ENCODE measurements at regions not wholly inside any gene's neighbourhood (a gene's known extent, or its start where the extent isn't known, plus 50 kb on each side); places are given as distances from the start of the nearest gene placed in this dataset.
"Not testable (repeated sequence)": the region's sequence is repeated elsewhere in the genome, so short reads cannot be mapped to it uniquely, and the experiment has no call there.

DNA sequence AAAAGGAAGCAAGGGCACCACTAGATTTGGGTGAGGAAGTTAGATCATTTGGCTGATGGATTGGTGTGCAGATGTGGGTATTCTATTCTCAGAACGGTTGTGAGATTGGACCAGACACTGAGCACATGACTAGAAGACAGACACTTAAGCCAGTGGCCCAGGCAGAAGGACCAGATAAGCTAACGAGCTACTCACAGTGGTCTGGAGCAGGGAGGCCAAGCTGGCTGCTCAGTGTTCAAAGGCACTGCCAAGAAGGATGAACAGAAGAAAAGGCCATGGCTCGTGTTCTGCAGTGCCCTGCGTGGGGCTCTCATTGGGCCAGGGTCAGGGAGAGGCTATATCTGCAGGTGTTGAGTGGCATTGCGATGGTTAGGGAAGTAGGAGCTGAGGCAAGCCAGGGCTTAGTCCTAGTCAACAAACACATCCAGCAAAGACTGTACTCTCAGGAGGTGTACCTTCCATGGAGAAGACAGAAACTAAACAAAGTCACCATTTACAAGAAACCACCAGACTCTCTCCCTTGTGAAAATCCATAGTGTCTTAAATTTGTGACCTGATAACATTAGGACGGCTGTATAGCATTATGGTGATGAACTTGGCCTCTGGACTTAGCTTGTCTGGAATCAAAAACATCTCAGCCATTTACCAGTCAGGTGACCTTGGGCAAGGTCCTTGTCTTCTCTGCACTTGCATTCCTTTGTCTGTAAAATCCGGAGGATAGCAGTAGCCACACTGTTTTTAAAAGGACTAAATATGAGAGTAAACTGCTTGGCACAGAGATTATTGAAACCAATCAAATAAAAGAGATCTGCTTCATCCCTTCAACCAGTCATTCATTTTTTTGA, 274.5 kb downstream of the SIPA1L2 start:
- H3K27me3 ChIP-seq, result no peaks in the 10 kb centered on the region
- no peaks in the 10 kb centered on the region for H3K36me3 ChIP-seq
- no peak overlapping the region for H3K4me3 ChIP-seq
- no peaks in the 10 kb centered on the region for H3K9me3 ChIP-seq
- no peak for DNase-seq

GRCh38 chr1:232353001-232353400, 276.9 kb downstream of the SIPA1L2 start:
- H3K4me3 ChIP-seq, result no peak overlapping the region
- no peaks in the 10 kb centered on the region for H3K9me3 ChIP-seq
- DNase-seq, result no peak
- no peaks in the 10 kb centered on the region for H3K36me3 ChIP-seq
- H3K27me3 ChIP-seq, result no peaks in the 10 kb centered on the region

- no peak for DNase-seq
- no peaks in the 10 kb centered on the region for H3K9me3 ChIP-seq
- H3K36me3 ChIP-seq, result no peaks in the 10 kb centered on the region
- H3K27me3 ChIP-seq, result no peaks in the 10 kb centered on the region
- no peak overlapping the region for H3K4me3 ChIP-seq
Measured at GRCh38 chr1:232352366-232352765, 277.6 kb downstream of the SIPA1L2 start.

- Histone ChIP-seq H3K36me3 (no peaks in the 10 kb centered on the region), H3K4me3 (no peak overlapping the region), H3K27me3 (no peaks in the 10 kb centered on the region), H3K9me3 (no peaks in the 10 kb centered on the region)
- no peak for DNase-seq
Measured at GRCh38 chr1:232351335-232351734, 278.6 kb downstream of the SIPA1L2 start.

- DNase-seq, result no peak
- H3K9me3 ChIP-seq, result peaks cover 5% of the 10 kb centered on the region
- H3K27me3 ChIP-seq, result no peaks in the 10 kb centered on the region
- no peaks in the 10 kb centered on the region for H3K36me3 ChIP-seq
- no peak overlapping the region for H3K4me3 ChIP-seq
Measured at GRCh38 chr1:232346844-232347243, 283.1 kb downstream of the SIPA1L2 start.

DNA sequence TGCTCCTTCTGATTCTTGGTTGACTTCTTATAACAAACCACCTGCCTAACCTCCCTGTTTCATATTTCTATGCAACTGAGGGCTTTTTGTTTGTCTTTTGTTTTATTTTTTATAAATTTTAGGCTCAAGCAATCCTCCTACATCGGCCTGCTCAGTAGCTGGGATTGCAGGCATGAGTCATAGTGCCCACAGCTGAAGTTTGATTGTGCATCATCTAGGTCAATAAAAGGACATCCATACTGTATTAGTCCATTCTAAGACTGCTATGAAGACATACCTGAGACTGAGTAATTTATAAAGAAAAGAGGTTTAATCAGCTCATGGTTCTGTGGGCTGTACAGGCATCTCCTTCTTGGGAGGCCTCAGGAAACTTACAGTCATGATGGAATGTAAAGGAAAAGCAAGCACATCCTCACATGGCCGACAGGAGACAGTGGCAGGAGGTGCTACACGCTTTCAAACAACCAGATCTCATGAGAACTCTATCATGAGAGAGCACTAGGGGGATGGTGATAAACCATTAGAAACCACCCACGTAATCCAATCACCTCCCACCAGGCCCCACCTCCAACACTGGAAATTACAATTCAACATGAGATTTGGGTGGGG, 285.0 kb downstream of the SIPA1L2 start:
- Histone ChIP-seq H3K27me3 (no peaks in the 10 kb centered on the region), H3K4me3 (no peak overlapping the region), H3K36me3 (no peaks in the 10 kb centered on the region), H3K9me3 (peaks cover 5% of the 10 kb centered on the region)
- peak; percentile 17 for DNase-seq

- not testable (repeated sequence) for H3K27me3 ChIP-seq, H3K36me3 ChIP-seq, DNase-seq, H3K9me3 ChIP-seq, H3K4me3 ChIP-seq
Measured at GRCh38 chr1:232344186-232344585, 285.7 kb downstream of the SIPA1L2 start.

- DNase-seq, result peak; percentile 8
- Histone ChIP-seq H3K9me3 (peaks cover 5% of the 10 kb centered on the region), H3K27me3 (no peaks in the 10 kb centered on the region), H3K36me3 (no peaks in the 10 kb centered on the region), H3K4me3 (no peak overlapping the region)
Measured at GRCh38 chr1:232340446-232340845, 289.5 kb downstream of the SIPA1L2 start.

GRCh38 chr1:232339073-232339472, 290.9 kb downstream of the SIPA1L2 start:
- Histone ChIP-seq H3K36me3 (no peaks in the 10 kb centered on the region), H3K4me3 (no peak overlapping the region), H3K9me3 (peaks cover 3% of the 10 kb centered on the region), H3K27me3 (no peaks in the 10 kb centered on the region)
- DNase-seq, result no peak

DNA sequence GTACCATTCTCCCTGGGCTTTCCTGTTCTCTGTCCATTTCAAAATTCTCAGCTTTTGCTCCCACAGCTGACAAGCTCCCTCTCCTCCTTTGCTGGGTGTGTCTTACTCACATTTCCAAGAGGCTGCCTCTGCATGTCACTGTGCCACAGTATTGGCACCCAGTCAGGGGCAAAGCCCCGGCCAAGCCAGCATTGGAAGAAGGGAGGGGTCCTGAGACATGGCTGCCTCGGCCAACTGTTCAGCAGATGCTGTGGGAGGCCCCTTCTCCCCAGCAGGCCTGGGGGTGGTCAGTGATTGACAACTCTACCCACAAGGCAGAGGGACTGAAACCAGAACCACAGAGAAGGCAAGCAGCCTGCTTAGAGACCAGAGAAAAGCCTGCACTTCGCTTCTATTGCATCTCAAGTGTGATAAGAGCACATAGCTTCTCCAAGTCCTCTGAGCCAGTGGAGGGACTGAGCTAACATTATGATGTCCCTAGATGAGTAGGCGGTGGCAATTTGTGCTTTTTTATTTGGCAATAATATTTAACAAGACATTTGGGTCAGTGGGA, 294.1 kb downstream of the SIPA1L2 start:
- Histone ChIP-seq H3K36me3 (no peaks in the 10 kb centered on the region), H3K27me3 (no peaks in the 10 kb centered on the region), H3K9me3 (no peaks in the 10 kb centered on the region), H3K4me3 (no peak overlapping the region)
- DNase-seq, result no peak

DNA sequence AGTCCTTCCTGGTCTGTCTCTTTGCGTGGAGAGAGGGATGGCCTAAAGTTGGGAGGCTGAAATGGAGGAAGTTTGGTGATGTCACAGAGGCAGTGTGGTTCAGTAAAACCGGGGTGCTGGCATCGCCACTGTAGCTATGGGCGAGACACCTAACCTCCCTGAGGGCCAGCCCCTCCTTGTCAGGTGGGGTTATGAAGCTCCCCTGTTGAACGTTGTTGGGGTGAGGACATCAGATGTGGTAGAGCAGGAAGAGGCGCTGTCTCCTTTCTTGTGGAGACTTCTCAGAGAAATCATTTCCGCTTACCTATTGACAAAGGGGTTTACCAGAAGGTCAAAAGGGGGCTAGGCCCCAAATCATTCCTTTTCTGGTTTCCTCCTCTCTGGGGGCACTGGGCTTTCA, 294.7 kb downstream of the SIPA1L2 start:
- no peak for DNase-seq
- no peaks in the 10 kb centered on the region for H3K36me3 ChIP-seq
- no peaks in the 10 kb centered on the region for H3K27me3 ChIP-seq
- H3K4me3 ChIP-seq, result no peak overlapping the region
- no peaks in the 10 kb centered on the region for H3K9me3 ChIP-seq

DNA sequence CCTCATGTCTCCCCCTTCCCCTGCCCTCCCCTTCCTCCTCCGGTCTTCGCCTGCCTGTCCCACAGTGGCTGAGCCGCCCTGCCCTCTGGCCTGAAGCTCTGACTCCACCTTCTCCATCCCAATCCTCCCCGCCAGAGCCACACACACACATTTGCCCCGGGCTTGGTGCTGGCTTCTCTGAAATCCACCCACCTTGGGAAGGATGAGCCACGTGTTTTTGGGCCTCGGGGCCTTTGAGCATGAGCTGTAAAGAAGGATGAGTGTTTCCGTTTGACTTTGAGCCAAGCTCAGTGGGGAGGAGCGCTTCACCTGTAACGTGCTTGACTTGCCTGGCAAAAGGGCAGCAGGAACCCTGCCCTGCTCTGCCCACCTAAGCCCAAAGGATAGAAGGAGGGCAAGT, 295.1 kb downstream of the SIPA1L2 start:
- H3K9me3 ChIP-seq, result no peaks in the 10 kb centered on the region
- no peaks in the 10 kb centered on the region for H3K27me3 ChIP-seq
- no peak overlapping the region for H3K4me3 ChIP-seq
- no peaks in the 10 kb centered on the region for H3K36me3 ChIP-seq
- DNase-seq, result no peak

DNA sequence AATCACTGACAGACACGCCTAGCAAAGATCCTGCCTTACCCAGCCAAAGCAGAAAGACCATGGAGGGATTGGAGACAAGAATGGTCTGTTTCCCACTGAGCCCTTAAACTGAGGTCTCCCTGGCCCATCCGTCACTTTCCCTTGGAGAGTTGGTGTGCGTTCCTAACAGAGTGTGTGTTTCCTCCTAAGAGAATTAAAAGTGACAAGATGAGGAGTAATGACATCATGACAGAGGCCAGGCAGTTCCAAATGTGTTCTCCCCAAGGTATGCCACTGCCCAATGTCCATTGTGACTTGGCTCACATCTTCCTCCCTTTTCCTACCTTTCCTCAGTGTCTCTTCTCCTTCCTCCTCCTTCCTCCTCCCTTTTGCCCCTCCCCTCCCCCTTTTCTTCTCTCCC, 295.7 kb downstream of the SIPA1L2 start:
- Histone ChIP-seq H3K9me3 (no peaks in the 10 kb centered on the region), H3K4me3 (no peak overlapping the region), H3K27me3 (no peaks in the 10 kb centered on the region), H3K36me3 (no peaks in the 10 kb centered on the region)
- no peak for DNase-seq

DNA sequence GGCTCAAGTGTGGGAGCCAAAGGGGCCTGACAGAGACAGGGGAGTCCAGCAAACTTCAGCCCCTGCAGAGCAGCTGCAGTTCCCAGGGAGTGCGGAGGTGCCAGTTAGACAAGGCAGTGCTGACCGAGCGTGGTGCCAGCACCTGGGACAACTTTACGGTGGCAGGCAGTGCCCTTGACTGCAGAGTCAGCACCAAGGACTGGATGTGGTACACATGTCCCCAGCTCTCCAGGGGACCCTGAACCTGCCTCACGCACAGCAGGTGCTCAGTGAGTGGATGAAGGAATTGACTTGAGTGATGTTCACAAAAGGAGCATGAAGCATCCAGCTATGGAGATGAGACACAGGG, 296.5 kb downstream of the SIPA1L2 start:
- Histone ChIP-seq H3K4me3 (no peak overlapping the region), H3K27me3 (no peaks in the 10 kb centered on the region), H3K36me3 (no peaks in the 10 kb centered on the region), H3K9me3 (no peaks in the 10 kb centered on the region)
- DNase-seq, result no peak

DNA sequence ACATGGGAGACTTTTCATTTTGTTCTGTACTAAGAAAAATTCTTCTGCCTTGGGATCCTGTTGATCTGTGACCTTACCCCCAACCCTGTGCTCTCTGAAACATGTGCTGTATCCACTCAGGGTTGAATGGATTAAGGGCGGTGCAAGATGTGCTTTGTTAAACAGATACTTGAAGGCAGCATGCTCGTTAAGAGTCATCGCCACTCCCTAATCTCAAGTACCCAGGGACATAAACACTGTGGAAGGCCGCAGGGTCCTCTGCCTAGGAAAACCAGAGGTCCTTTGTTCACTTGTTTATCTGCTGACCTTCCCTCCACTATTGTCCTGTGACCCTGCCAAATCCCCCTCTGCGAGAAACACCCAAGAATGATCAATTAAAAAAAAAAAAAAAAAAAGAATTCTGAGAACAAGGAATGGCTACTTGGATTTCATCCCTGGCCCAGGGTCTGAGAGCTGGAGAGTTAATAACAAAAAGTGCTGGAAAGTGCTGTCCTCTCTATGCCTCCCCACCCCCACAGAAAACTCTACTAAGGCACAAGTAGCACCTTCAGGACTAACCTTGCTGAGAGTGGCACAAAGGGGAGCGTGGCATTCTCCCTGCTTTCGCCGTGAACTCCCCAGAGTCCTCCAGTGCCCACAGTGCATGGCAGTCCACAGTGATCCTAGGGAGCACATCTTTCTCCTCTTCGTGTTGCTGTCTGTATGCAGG, 297.1 kb downstream of the SIPA1L2 start:
- not testable (repeated sequence) for H3K27me3 ChIP-seq, H3K36me3 ChIP-seq, DNase-seq, H3K9me3 ChIP-seq, H3K4me3 ChIP-seq

GRCh38 chr1:232329103-232329813, 300.7 kb downstream of the SIPA1L2 start:
- H3K36me3 ChIP-seq, result no peaks in the 10 kb centered on the region
- DNase-seq, result no peak
- H3K4me3 ChIP-seq, result no peak overlapping the region
- H3K9me3 ChIP-seq, result no peaks in the 10 kb centered on the region
- H3K27me3 ChIP-seq, result no peaks in the 10 kb centered on the region

Measured in MG63 (cell line).